ENCODE measurements at regions not wholly inside any gene's neighbourhood (a gene's known extent, or its start where the extent isn't known, plus 50 kb on each side); places are given as distances from the start of the nearest gene placed in this dataset.

DNA sequence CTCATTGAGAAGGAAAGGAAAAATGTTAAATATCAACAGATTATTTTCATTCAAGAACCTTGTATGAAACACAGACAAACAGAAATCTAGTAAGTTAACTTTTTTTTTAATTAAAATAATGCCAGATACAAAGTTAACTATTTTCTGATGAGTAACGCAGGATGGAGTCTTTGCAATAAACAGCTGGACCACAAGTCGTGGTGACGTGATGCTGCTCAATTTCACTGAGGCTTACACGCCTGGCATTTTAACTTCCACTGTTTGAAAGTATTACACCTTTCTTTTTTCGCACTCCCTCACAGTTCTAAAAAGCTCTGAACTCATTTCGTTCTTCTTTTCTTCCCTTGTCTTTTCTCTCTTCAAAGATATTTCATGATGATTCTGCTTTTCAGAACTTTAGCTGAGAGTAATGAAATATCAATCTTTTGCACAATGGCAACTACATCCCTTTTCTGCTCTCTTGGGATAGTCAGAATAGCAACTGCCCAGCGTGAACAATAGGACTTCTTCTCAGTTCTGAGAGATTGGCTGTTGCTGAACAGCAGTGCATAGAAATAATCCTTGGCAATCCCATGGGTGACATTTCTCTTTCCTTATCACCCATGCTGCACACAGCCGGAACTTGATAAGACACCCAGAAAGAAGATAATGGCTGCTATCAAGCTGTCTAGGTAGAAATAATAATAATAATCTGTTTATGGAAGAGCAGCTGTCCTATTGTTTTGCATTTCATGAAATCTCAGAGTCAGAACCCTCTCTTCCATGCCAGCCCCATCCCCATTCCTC, 160.5 kb downstream of the BTG1 start:
- Mint-ChIP-seq H3K27me3 (ENCODE audit: insufficient read depth) (no peaks in the 10 kb centered on the region), H3K9me3 (no peaks in the 10 kb centered on the region), H3K36me3 (ENCODE audit: low read depth) (no peaks in the 10 kb centered on the region), H3K4me1 (ENCODE audit: low read depth) (peaks cover 12% of the 10 kb centered on the region), H3K27ac (no peak overlapping the region), H3K4me3 (no peak overlapping the region)
- intact Hi-C loops (cut with micrococcal nuclease) = no loop called here
- DNase-seq (ENCODE audit: low spot score) = no peak

DNA sequence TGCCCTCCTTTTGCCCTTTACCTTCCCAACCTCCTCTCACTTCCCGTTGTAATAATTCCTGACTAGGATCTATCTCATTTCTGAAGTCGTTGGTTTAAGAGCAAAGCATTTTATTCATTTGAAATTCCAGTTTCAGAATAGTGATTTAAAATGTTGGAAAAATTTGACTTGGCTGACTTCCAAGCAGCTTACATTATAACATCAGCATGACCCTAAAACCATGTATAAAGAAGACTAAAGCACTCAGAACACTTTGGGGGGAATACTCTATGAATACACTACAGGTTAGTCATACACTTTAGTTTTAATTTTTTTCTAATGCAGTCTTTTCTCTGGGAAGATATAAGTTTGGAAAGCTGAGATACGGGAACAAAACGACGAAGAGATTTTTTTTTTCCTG, 161.1 kb downstream of the BTG1 start:
- intact Hi-C loops (cut with micrococcal nuclease) = no loop called here
- no peak overlapping the region for H3K4me3 Mint-ChIP-seq
- DNase-seq (ENCODE audit: low spot score) = no peak
- no peaks in the 10 kb centered on the region for H3K9me3 Mint-ChIP-seq
- H3K36me3 Mint-ChIP-seq (ENCODE audit: low read depth) = no peaks in the 10 kb centered on the region
- H3K4me1 Mint-ChIP-seq (ENCODE audit: low read depth) = peaks cover 12% of the 10 kb centered on the region
- H3K27ac Mint-ChIP-seq = no peak overlapping the region
- H3K27me3 Mint-ChIP-seq (ENCODE audit: insufficient read depth) = no peaks in the 10 kb centered on the region

DNA sequence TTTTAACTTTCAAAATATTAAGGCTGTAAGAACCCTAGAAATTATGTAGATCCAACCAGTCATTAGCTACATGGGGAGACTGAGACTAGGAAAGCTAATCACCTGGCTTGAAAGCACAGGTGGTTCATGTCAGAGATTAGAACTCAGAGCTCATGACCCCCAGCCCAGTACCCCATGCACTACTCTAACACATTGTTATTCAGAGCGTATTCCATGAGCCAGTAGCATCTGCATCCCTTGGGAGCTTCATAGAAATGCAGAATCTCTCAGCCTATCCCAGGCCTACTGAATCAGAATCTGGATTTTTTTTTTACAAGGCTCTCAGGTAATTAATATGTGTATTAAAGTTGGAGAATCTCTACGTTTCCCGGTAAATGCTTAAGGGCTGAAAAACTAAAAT, 161.7 kb downstream of the BTG1 start:
- H3K4me1 Mint-ChIP-seq (ENCODE audit: low read depth) = peaks cover 12% of the 10 kb centered on the region
- intact Hi-C loops (cut with micrococcal nuclease) = no loop called here
- DNase-seq (ENCODE audit: low spot score) = no peak
- H3K27me3 Mint-ChIP-seq (ENCODE audit: insufficient read depth) = no peaks in the 10 kb centered on the region
- no peak overlapping the region for H3K27ac Mint-ChIP-seq
- H3K9me3 Mint-ChIP-seq = no peaks in the 10 kb centered on the region
- H3K4me3 Mint-ChIP-seq = no peak overlapping the region
- H3K36me3 Mint-ChIP-seq (ENCODE audit: low read depth) = no peaks in the 10 kb centered on the region

DNA sequence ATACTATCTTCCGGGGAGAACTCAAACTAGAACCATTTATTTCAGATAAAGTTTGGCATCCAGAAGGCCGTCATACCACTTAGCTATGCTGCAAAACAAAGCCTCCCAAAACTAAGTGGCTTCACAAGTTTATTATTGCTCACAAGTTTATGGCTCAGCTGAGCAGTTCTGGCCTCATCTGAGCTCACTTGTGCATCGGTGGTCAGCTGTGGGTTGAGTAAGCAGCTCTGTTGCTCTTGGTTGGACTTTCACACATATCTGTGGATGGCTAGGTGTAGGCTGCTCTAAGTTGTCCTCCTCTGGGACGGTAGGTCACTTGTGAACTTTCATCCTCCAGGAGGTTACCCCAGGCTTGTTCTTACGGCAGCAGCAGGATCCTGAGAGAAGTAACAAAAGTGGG, 162.7 kb downstream of the BTG1 start:
- Mint-ChIP-seq H3K9me3 (peaks cover 5% of the 10 kb centered on the region), H3K27ac (no peak overlapping the region), H3K4me3 (no peak overlapping the region), H3K27me3 (ENCODE audit: insufficient read depth) (no peaks in the 10 kb centered on the region), H3K36me3 (ENCODE audit: low read depth) (peaks cover 1% of the 10 kb centered on the region), H3K4me1 (ENCODE audit: low read depth) (peaks cover 21% of the 10 kb centered on the region)
- DNase-seq (ENCODE audit: low spot score) = no peak
- intact Hi-C loops (cut with micrococcal nuclease) = no loop called here

DNA sequence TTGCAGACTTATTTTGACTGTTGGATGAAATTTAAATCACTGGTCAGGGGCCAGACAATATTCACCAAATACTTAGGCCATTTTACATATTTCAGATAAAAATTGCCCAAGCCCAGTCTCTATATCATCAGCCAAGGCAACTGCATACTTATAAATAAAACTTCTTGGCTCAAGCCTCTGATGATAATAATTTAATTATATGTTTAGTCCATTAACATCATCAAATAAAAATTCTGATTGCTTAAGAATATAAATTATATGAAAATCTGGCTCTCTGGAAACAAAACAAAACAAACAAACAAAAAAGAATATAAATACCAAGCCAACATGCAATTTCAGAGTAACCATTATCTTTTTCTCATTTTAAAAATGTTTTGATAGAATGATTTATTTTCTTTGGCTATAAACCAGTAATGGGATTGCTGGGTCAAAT, 165.2 kb downstream of the BTG1 start:
- Mint-ChIP-seq H3K4me3 (no peak overlapping the region), H3K4me1 (ENCODE audit: low read depth) (peaks cover 9% of the 10 kb centered on the region), H3K9me3 (peaks cover 13% of the 10 kb centered on the region), H3K36me3 (ENCODE audit: low read depth) (peaks cover 5% of the 10 kb centered on the region), H3K27ac (no peak overlapping the region), H3K27me3 (ENCODE audit: insufficient read depth) (no peaks in the 10 kb centered on the region)
- DNase-seq (ENCODE audit: low spot score) = no peak
- intact Hi-C loops (cut with micrococcal nuclease) = no loop called here

DNA sequence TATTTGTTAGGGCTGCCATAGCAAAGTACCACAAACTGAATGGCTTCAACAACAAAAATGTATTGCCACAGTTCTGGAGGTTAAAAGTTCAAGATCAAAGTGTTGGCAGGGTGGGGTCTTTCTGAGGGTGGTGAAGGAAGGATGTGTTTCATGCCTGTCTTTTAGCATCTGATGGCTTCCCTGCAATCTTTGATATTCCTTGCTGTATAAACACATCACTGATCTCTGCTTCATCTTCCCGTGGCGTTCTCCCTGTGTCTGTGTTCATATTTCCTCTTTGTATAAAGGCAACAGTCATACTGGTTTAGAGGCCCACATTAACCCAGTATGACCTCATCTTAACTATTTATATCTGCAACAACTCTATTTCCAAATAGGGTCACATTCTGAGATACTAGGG, 167.5 kb downstream of the BTG1 start:
- Mint-ChIP-seq H3K4me1 (ENCODE audit: low read depth) (peaks cover 9% of the 10 kb centered on the region), H3K4me3 (no peak overlapping the region), H3K36me3 (ENCODE audit: low read depth) (peaks cover 5% of the 10 kb centered on the region), H3K9me3 (peaks cover 13% of the 10 kb centered on the region), H3K27me3 (ENCODE audit: insufficient read depth) (no peaks in the 10 kb centered on the region), H3K27ac (no peak overlapping the region)
- DNase-seq (ENCODE audit: low spot score) = no peak
- intact Hi-C loops (cut with micrococcal nuclease) = no loop called here

- H3K36me3 Mint-ChIP-seq (ENCODE audit: low read depth) = peaks cover 7% of the 10 kb centered on the region
- H3K27ac Mint-ChIP-seq = no peak overlapping the region
- no peaks in the 10 kb centered on the region for H3K27me3 Mint-ChIP-seq (ENCODE audit: insufficient read depth)
- intact Hi-C loops (cut with micrococcal nuclease) = no loop called here
- H3K4me1 Mint-ChIP-seq (ENCODE audit: low read depth) = peaks cover 9% of the 10 kb centered on the region
- peaks cover 20% of the 10 kb centered on the region for H3K9me3 Mint-ChIP-seq
- no peak overlapping the region for H3K4me3 Mint-ChIP-seq
- DNase-seq (ENCODE audit: low spot score) = no peak
Measured at GRCh38 chr12:91975891-91976290, 169.8 kb downstream of the BTG1 start.

- intact Hi-C loops (cut with micrococcal nuclease) = no loop called here
- Mint-ChIP-seq H3K36me3 (ENCODE audit: low read depth) (peaks cover 7% of the 10 kb centered on the region), H3K27ac (no peak overlapping the region), H3K9me3 (peaks cover 27% of the 10 kb centered on the region), H3K27me3 (ENCODE audit: insufficient read depth) (no peaks in the 10 kb centered on the region), H3K4me3 (no peak overlapping the region), H3K4me1 (ENCODE audit: low read depth) (peaks cover 9% of the 10 kb centered on the region)
- no peak for DNase-seq (ENCODE audit: low spot score)
Measured at GRCh38 chr12:91974541-91975085, 171.0 kb downstream of the BTG1 start.

DNA sequence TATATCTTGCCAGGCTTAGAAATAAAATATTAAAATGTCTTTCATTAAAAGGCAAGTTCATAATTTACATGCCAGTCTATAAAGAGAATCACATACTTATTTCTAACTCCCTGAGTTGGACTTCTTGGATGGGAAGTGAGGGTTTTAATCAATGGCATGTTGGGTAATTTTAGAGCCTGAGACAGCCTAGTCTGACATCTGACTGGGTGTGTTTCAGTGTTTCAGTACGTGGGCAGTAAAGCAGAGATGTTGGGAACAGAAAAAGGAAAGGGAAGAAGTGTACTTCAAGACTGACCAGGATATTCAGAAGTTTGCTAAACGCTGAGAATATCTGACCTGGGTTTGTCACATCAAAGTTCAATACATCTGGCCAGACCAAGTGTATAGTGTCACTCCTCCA, 171.8 kb downstream of the BTG1 start:
- Mint-ChIP-seq H3K9me3 (peaks cover 28% of the 10 kb centered on the region), H3K27ac (no peak overlapping the region), H3K4me3 (no peak overlapping the region), H3K27me3 (ENCODE audit: insufficient read depth) (no peaks in the 10 kb centered on the region), H3K4me1 (ENCODE audit: low read depth) (peaks cover 9% of the 10 kb centered on the region), H3K36me3 (ENCODE audit: low read depth) (peaks cover 7% of the 10 kb centered on the region)
- intact Hi-C loops (cut with micrococcal nuclease) = no loop called here
- DNase-seq (ENCODE audit: low spot score) = no peak

- Mint-ChIP-seq H3K9me3 (peaks cover 24% of the 10 kb centered on the region), H3K4me3 (no peak overlapping the region), H3K27me3 (ENCODE audit: insufficient read depth) (no peaks in the 10 kb centered on the region), H3K4me1 (ENCODE audit: low read depth) (no peaks in the 10 kb centered on the region), H3K27ac (no peak overlapping the region), H3K36me3 (ENCODE audit: low read depth) (peaks cover 6% of the 10 kb centered on the region)
- DNase-seq (ENCODE audit: low spot score) = no peak
- intact Hi-C loops (cut with micrococcal nuclease) = no loop called here
Measured at GRCh38 chr12:91972896-91973295, 172.8 kb downstream of the BTG1 start.

GRCh38 chr12:91968777-91969171, 176.9 kb downstream of the BTG1 start:
- intact Hi-C loops (cut with micrococcal nuclease) = no loop called here
- peaks cover 15% of the 10 kb centered on the region for H3K9me3 Mint-ChIP-seq
- H3K4me1 Mint-ChIP-seq (ENCODE audit: low read depth) = no peaks in the 10 kb centered on the region
- no peak overlapping the region for H3K4me3 Mint-ChIP-seq
- no peak for DNase-seq (ENCODE audit: low spot score)
- peaks cover 2% of the 10 kb centered on the region for H3K36me3 Mint-ChIP-seq (ENCODE audit: low read depth)
- H3K27me3 Mint-ChIP-seq (ENCODE audit: insufficient read depth) = no peaks in the 10 kb centered on the region
- H3K27ac Mint-ChIP-seq = no peak overlapping the region

- peaks cover 3% of the 10 kb centered on the region for H3K36me3 Mint-ChIP-seq (ENCODE audit: low read depth)
- no peaks in the 10 kb centered on the region for H3K27me3 Mint-ChIP-seq (ENCODE audit: insufficient read depth)
- DNase-seq (ENCODE audit: low spot score) = no peak
- H3K4me3 Mint-ChIP-seq = no peak overlapping the region
- no peak overlapping the region for H3K27ac Mint-ChIP-seq
- intact Hi-C loops (cut with micrococcal nuclease) = no loop called here
- peaks cover 15% of the 10 kb centered on the region for H3K9me3 Mint-ChIP-seq
- no peaks in the 10 kb centered on the region for H3K4me1 Mint-ChIP-seq (ENCODE audit: low read depth)
Measured at GRCh38 chr12:91968076-91968776, 177.4 kb downstream of the BTG1 start.

DNA sequence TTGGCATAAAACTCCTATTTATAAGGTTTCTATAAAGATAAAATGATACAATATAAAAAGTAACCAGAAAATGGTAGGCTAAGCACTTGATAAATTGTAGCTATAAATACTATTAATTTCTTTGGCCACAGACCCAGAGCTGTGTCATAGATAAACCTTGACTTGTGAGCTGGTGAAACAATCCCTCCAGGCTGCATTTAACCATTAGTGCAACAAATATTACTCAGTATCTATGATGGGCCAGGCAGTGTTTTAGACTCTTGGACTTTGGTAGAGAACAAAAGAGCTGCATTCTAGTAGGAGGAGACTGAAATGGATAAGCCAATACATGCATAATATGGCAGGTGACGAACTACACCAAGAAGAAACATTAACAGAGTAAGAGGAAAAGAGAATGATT, 178.1 kb downstream of the BTG1 start:
- Mint-ChIP-seq H3K4me1 (ENCODE audit: low read depth) (no peaks in the 10 kb centered on the region), H3K4me3 (no peak overlapping the region), H3K36me3 (ENCODE audit: low read depth) (peaks cover 4% of the 10 kb centered on the region), H3K27ac (no peak overlapping the region), H3K27me3 (ENCODE audit: insufficient read depth) (no peaks in the 10 kb centered on the region), H3K9me3 (peaks cover 15% of the 10 kb centered on the region)
- no peak for DNase-seq (ENCODE audit: low spot score)
- intact Hi-C loops (cut with micrococcal nuclease) = no loop called here

Data from activated T-helper 1 cell treated with anti-CD3 and anti-CD28 coated beads, Interleukin-12 subunit alpha, Interleukin-12 subunit beta, Interleukin-2, Interleukin-4 antibody, amounts not matched to agents 30 ng/mL and 10 ng/mL and 1 ng/mL, durations not matched to agents 14 hours and 24 hours and 36 hours (primary cell).